ENCODE measurements at regions not wholly inside any gene's neighbourhood (a gene's known extent, or its start where the extent isn't known, plus 50 kb on each side); places are given as distances from the start of the nearest gene placed in this dataset.

DNA sequence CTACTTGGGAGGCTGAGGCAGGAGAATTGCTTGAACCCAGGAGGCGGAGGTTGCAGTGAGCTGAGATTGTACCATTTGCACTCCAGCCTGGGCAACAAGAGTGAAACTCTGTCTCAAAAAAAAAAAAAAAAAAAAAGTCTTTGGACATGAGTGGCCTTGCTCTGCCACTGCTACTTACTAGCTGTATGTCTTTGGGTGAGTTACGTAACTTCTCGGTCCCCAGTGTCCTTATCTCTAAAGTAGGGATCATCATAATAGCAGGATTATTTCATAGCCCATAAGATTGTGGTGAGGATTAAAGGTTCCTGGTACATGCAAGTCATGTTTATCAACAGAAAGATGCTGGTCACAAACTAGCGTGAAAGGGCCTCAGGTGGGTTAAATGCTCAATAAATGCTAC is 53.9 kb upstream of the HEPHL1 start:
- no peaks in the 10 kb centered on the region for H3K36me3 Mint-ChIP-seq (ENCODE audit: insufficient read depth, unreplicated experiment)
- intact Hi-C loops (cut with micrococcal nuclease), result no loop called here

DNA sequence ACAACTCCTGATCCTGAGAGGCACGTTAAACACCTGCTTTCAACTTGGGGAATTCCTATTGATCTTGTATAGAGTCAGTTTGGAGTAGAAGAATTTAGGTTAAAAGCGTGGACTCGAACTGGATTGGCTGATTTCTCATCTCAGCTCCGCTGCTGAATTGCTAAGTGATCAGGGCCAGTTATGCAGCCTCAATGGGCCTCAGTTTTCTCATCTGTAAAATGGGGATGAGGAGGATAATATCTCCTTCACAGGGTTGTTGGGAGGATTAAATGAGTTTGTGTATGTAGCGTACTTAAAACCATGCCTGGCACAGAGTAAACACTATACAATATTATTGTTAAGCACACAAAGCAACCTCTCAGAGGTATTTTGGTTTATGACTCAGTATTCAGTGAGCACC is 53.2 kb upstream of the HEPHL1 start:
- Mint-ChIP-seq H3K9me3 (ENCODE audit: unreplicated experiment) (no peaks in the 10 kb centered on the region), H3K4me3 (ENCODE audit: unreplicated experiment) (no peak overlapping the region), H3K27me3 (ENCODE audit: insufficient read depth, unreplicated experiment) (peaks cover 30% of the 10 kb centered on the region), H3K36me3 (ENCODE audit: insufficient read depth, unreplicated experiment) (no peaks in the 10 kb centered on the region), H3K4me1 (ENCODE audit: insufficient read depth, unreplicated experiment) (no peaks in the 10 kb centered on the region), H3K27ac (ENCODE audit: low read depth, unreplicated experiment) (no peak overlapping the region)
- TF ChIP-seq, protein P1, sequence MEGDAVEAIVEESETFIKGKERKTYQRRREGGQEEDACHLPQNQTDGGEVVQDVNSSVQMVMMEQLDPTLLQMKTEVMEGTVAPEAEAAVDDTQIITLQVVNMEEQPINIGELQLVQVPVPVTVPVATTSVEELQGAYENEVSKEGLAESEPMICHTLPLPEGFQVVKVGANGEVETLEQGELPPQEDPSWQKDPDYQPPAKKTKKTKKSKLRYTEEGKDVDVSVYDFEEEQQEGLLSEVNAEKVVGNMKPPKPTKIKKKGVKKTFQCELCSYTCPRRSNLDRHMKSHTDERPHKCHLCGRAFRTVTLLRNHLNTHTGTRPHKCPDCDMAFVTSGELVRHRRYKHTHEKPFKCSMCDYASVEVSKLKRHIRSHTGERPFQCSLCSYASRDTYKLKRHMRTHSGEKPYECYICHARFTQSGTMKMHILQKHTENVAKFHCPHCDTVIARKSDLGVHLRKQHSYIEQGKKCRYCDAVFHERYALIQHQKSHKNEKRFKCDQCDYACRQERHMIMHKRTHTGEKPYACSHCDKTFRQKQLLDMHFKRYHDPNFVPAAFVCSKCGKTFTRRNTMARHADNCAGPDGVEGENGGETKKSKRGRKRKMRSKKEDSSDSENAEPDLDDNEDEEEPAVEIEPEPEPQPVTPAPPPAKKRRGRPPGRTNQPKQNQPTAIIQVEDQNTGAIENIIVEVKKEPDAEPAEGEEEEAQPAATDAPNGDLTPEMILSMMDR (IDR thresholded peaks at IDR 0.05; ENCODE audit: unreplicated experiment), result no peak
- DNase-seq (ENCODE audit: unreplicated experiment), result no peak
- intact Hi-C loops (cut with micrococcal nuclease), result no loop called here
- no TSS peak for BruUV-seq (replicated peaks)
- ChIA-PET CTCF (no interaction called here), POLR2A (no interaction called here)

More for the DNA sequence above, 53.9 kb upstream of the HEPHL1 start:
- TF ChIP-seq, protein P1 (IDR thresholded peaks at IDR 0.05; ENCODE audit: unreplicated experiment), result no peak
- CTCF ChIA-PET, result no interaction called here
- no peak for DNase-seq (ENCODE audit: unreplicated experiment)
- H3K9me3 Mint-ChIP-seq (ENCODE audit: unreplicated experiment), result no peaks in the 10 kb centered on the region
- no peaks in the 10 kb centered on the region for H3K4me1 Mint-ChIP-seq (ENCODE audit: insufficient read depth, unreplicated experiment)
- POLR2A ChIA-PET, result no interaction called here
- BruUV-seq (replicated peaks), result no TSS peak
- no peak overlapping the region for H3K4me3 Mint-ChIP-seq (ENCODE audit: unreplicated experiment)
- H3K27me3 Mint-ChIP-seq (ENCODE audit: insufficient read depth, unreplicated experiment), result peaks cover 30% of the 10 kb centered on the region
- H3K27ac Mint-ChIP-seq (ENCODE audit: low read depth, unreplicated experiment), result no peak overlapping the region

DNA sequence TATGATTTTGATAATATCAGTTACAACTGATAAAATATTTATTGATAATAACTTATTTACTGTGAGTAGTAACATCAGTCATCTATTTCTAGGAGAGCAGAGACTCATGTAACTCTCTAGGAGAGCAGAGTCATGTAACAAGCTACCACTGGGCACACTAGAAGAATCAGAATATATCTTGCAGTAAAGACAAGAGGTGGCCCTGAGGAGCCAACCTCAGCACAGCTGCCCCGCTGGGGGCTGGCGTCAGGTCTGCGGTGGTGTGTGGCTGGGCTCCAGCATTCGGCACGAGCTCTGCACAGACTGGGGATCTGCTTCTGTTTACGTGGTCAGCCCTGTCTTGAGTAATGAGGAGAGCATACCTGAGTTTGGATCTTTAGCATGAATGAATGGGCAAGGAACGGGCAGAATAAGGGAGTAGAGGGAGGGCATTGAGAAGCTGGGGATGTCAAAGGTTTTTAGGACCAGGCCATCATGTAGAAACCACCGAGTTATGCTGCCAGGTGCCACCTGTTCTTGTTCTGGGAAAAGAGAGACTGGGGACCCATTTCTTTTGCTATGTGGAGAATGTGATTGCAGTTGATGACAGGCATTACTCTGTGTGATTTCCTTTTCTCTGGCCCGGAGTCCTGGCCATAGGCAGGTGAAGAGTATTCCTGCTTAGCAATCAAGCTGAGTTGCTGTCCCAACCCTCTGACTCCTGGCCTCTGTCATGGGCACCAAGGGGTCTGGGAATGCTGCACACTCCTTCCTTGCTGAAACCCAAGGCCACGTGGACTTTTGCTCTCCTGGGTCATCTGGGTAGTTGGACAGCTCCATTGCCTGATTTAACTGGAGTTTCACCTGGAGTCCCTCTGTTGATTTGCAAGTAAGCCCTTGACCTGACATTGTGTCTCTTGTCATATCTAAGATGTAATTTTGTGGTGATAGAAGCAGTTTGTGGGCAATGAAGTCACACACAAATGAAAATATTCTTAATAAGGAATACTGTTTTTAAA is 50.9 kb upstream of the HEPHL1 start:
- POLR2A ChIA-PET, result no interaction called here

More for the DNA sequence above, 50.9 kb upstream of the HEPHL1 start:
- no peaks in the 10 kb centered on the region for H3K36me3 Mint-ChIP-seq (ENCODE audit: insufficient read depth, unreplicated experiment)
- H3K4me3 Mint-ChIP-seq (ENCODE audit: unreplicated experiment), result no peak overlapping the region
- H3K9me3 Mint-ChIP-seq (ENCODE audit: unreplicated experiment), result no peaks in the 10 kb centered on the region
- CTCF ChIA-PET, result no interaction called here
- H3K27me3 Mint-ChIP-seq (ENCODE audit: insufficient read depth, unreplicated experiment), result peaks cover 30% of the 10 kb centered on the region
- no peaks in the 10 kb centered on the region for H3K4me1 Mint-ChIP-seq (ENCODE audit: insufficient read depth, unreplicated experiment)
- intact Hi-C loops (cut with micrococcal nuclease), result no loop called here
- TF ChIP-seq, protein P1 (IDR thresholded peaks at IDR 0.05; ENCODE audit: unreplicated experiment), result no peak
- no TSS peak for BruUV-seq (replicated peaks)
- no peak for DNase-seq (ENCODE audit: unreplicated experiment)
- H3K27ac Mint-ChIP-seq (ENCODE audit: low read depth, unreplicated experiment), result no peak overlapping the region

Data from MCF 10A (cell line).